Coronary artery (tissue), 2 donors: ENCODE measurements at regions not wholly inside any gene's neighbourhood (a gene's known extent, or its start where the extent isn't known, plus 50 kb on each side); places are given as distances from the start of the nearest gene placed in this dataset.
"Not testable (repeated sequence)": the region's sequence is repeated elsewhere in the genome, so short reads cannot be mapped to it uniquely, and the experiment has no call there.

Experiments used
- DNase-seq: peaks from one replicate; pipeline ENCODE4 v3.0.0-alpha.2; 2017; ENCODE audit warnings: low spot score
- H3K27ac ChIP-seq, 2 donors: fragments of 200-600 bp; sonication (generic); one replicate each; pipeline ENCODE4 v1.5.1; 2016 to 2019
- H3K4me3 ChIP-seq: fragments of 200-600 bp; sonication (generic); 2 replicates; pipeline ENCODE4 v1.5.1; 2016; ENCODE audit warnings: mild to moderate bottlenecking, moderate library complexity
- CTCF ChIP-seq: fragments of 200-600 bp; sonication (generic); IDR thresholded peaks from one replicate; pipeline ENCODE4 v1.5.1; 2019; ENCODE audit warnings: antibody characterized with exemption

GRCh38 chr21:20875742-20876141 lies 122.5 kb upstream of the NCAM2 start:
- DNase-seq, result no peak
- Histone ChIP-seq H3K27ac (no peak overlapping the region), H3K4me3 (no peak overlapping the region)
- no peak for TF ChIP-seq CTCF

GRCh38 chr21:20877976-20878375 lies 120.2 kb upstream of the NCAM2 start:
- H3K27ac ChIP-seq, result no peak overlapping the region
- H3K4me3 ChIP-seq, result no peak overlapping the region
- TF ChIP-seq CTCF, result no peak
- no peak for DNase-seq

- no peak for TF ChIP-seq CTCF
These were observed 115.5 kb upstream of the NCAM2 start for GRCh38 chr21:20882462-20883407.

GRCh38 chr21:20883408-20883800 lies 114.8 kb upstream of the NCAM2 start:
- no peak for TF ChIP-seq CTCF
- DNase-seq, result no peak
- no peak overlapping the region for H3K4me3 ChIP-seq
- H3K27ac ChIP-seq, result no peak overlapping the region

More at GRCh38 chr21:20882462-20883407, 115.5 kb upstream of the NCAM2 start:
- no peak for DNase-seq
- Histone ChIP-seq H3K4me3 (no peak overlapping the region), H3K27ac (no peak overlapping the region)

- no peak for TF ChIP-seq CTCF
- H3K27ac ChIP-seq, result no peak overlapping the region
- no peak for DNase-seq
- no peak overlapping the region for H3K4me3 ChIP-seq
These were observed 95.7 kb upstream of the NCAM2 start for GRCh38 chr21:20902511-20902910.

- no peak for TF ChIP-seq CTCF
- Histone ChIP-seq H3K27ac (no peak overlapping the region), H3K4me3 (no peak overlapping the region)
- no peak for DNase-seq
These were observed 95.2 kb upstream of the NCAM2 start for GRCh38 chr21:20902998-20903397.

- H3K27ac ChIP-seq, DNase-seq, H3K4me3 ChIP-seq: not testable (repeated sequence)
These were observed 70.7 kb upstream of the NCAM2 start for GRCh38 chr21:20927555-20927954.
